WTC11 (cell line): ENCODE measurements at regions not wholly inside any gene's neighbourhood (a gene's known extent, or its start where the extent isn't known, plus 50 kb on each side); places are given as distances from the start of the nearest gene placed in this dataset.

ENCODE experiments used
- ATAC-seq: fragments of 200-7000 bp; cut with Tn5 transposase; 2 replicates; pipeline ENCODE4 v1.10.0; 2021; ENCODE audit warnings: mild to moderate bottlenecking, moderate library complexity
- CTCF ChIA-PET: fragments of 300-600 bp; sonication (Branson Sonifier 250); formaldehyde crosslinking; loops from one replicate; lab custom pipeline; 2021; ENCODE audit warnings: antibody characterized with exemption; lab: Charles Lee
- POLR2A ChIA-PET: fragments of 350-600 bp; sonication (Branson Sonifier 250); formaldehyde crosslinking; loops from one replicate; lab custom pipeline; 2021; ENCODE audit warnings: antibody characterized with exemption; lab: Charles Lee
- DNase-seq: peaks from one replicate; pipeline ENCODE4 v3.0.0; 2021; ENCODE audit warnings: low spot score
- H3K27ac Mint-ChIP-seq: 2 replicates; pipeline ENCODE4 v1.8.0; 2021; ENCODE audit warnings: mixed read lengths
- H3K27me3 Mint-ChIP-seq: 2 replicates; pipeline ENCODE4 v1.8.0; 2021; ENCODE audit warnings: low read depth, mild to moderate bottlenecking, moderate library complexity, mixed read lengths
- H3K36me3 Mint-ChIP-seq: 2 replicates; pipeline ENCODE4 v1.8.0; 2021; ENCODE audit warnings: mixed read lengths
- H3K4me1 Mint-ChIP-seq: 2 replicates; pipeline ENCODE4 v1.8.0; 2022; ENCODE audit warnings: mixed read lengths
- H3K4me3 Mint-ChIP-seq: 2 replicates; pipeline ENCODE4 v1.8.0; 2021; ENCODE audit warnings: mild to moderate bottlenecking, moderate library complexity, mixed read lengths
- H3K9me3 Mint-ChIP-seq: 2 replicates; pipeline ENCODE4 v1.8.0; 2021; ENCODE audit warnings: mixed read lengths
- ATF3 ChIP-seq: sonication (generic); formaldehyde crosslinking; conservative IDR thresholded peaks from 2 replicates; pipeline ENCODE4 v1.8.1; 2022; ENCODE audit warnings: mild to moderate bottlenecking, missing genetic modification reagents
- E2F1 ChIP-seq: sonication (generic); formaldehyde crosslinking; IDR thresholded peaks from 2 replicates; pipeline ENCODE4 v1.8.0; 2022; ENCODE audit warnings: mild to moderate bottlenecking, missing genetic modification reagents
- ELF4 ChIP-seq: sonication (generic); formaldehyde crosslinking; IDR thresholded peaks from 2 replicates; pipeline ENCODE4 v1.8.1; 2022; ENCODE audit warnings: low read depth, mild to moderate bottlenecking, moderate library complexity, missing genetic modification reagents
- GABPB1 ChIP-seq: sonication (generic); formaldehyde crosslinking; IDR thresholded peaks from 2 replicates; pipeline ENCODE4 v1.8.1; 2023; ENCODE audit warnings: mild to moderate bottlenecking, missing genetic modification reagents
- GTF2I ChIP-seq: fragments of 250-450 bp; sonication (Bioruptor Pico); conservative IDR thresholded peaks from 2 replicates; pipeline ENCODE4 v1.4.0; 2021; ENCODE audit warnings: mild to moderate bottlenecking
- HMGA2 ChIP-seq: fragments of 250-450 bp; sonication (Bioruptor Pico); IDR thresholded peaks from 2 replicates; pipeline ENCODE4 v1.4.0; 2021; ENCODE audit warnings: mild to moderate bottlenecking, moderate library complexity
- JUN ChIP-seq: sonication (generic); formaldehyde crosslinking; IDR thresholded peaks from 2 replicates; pipeline ENCODE4 v1.8.0; 2023; ENCODE audit warnings: mild to moderate bottlenecking, missing genetic modification reagents
- MYBL2 ChIP-seq: sonication (generic); formaldehyde crosslinking; IDR thresholded peaks from 2 replicates; pipeline ENCODE4 v1.8.1; 2023; ENCODE audit warnings: mild to moderate bottlenecking, moderate library complexity, missing genetic modification reagents
- NFATC4 ChIP-seq: fragments of 250-450 bp; sonication (Bioruptor Pico); IDR thresholded peaks from 2 replicates; pipeline ENCODE4 v1.9.0; 2021; ENCODE audit warnings: mild to moderate bottlenecking
- OVOL2 ChIP-seq: fragments of 250-450 bp; sonication (Bioruptor Pico); IDR thresholded peaks from 2 replicates; pipeline ENCODE4 v1.9.0; 2021; ENCODE audit warnings: mild to moderate bottlenecking, borderline replicate concordance
- PRRX2 ChIP-seq: fragments of 250-450 bp; sonication (Bioruptor Pico); IDR thresholded peaks from 2 replicates; pipeline ENCODE4 v1.8.0; 2021; ENCODE audit warnings: mild to moderate bottlenecking
- SMAD3 ChIP-seq: sonication (generic); formaldehyde crosslinking; IDR thresholded peaks from 2 replicates; pipeline ENCODE4 v1.8.0; 2022; ENCODE audit warnings: missing genetic modification reagents, mild to moderate bottlenecking, borderline replicate concordance
- SP1 ChIP-seq: sonication (generic); formaldehyde crosslinking; conservative IDR thresholded peaks from 2 replicates; pipeline ENCODE4 v1.8.1; 2022; ENCODE audit warnings: missing genetic modification reagents
- TCF7 ChIP-seq: sonication (generic); formaldehyde crosslinking; IDR thresholded peaks from 2 replicates; pipeline ENCODE4 v1.8.0; 2022; ENCODE audit warnings: mild to moderate bottlenecking, low read depth, missing genetic modification reagents, moderate library complexity
- TP53 ChIP-seq: sonication (generic); formaldehyde crosslinking; IDR thresholded peaks from 2 replicates; pipeline ENCODE4 v1.8.1; 2023; ENCODE audit warnings: mild to moderate bottlenecking, missing genetic modification reagents
- ZNF121 ChIP-seq: sonication (generic); formaldehyde crosslinking; IDR thresholded peaks from 2 replicates; pipeline ENCODE4 v1.8.0; 2023; ENCODE audit warnings: missing genetic modification reagents
- ZNF138 ChIP-seq: sonication (generic); formaldehyde crosslinking; conservative IDR thresholded peaks from 2 replicates; pipeline ENCODE4 v1.8.1; 2022; ENCODE audit warnings: mild to moderate bottlenecking, moderate library complexity, missing genetic modification reagents
- ZNF219 ChIP-seq: sonication (generic); formaldehyde crosslinking; IDR thresholded peaks from 2 replicates; pipeline ENCODE4 v1.8.0; 2023; ENCODE audit warnings: missing genetic modification reagents, mild to moderate bottlenecking, borderline replicate concordance
- ZNF263 ChIP-seq: sonication (generic); formaldehyde crosslinking; IDR thresholded peaks from 2 replicates; pipeline ENCODE4 v1.8.1; 2022; ENCODE audit warnings: low read depth, mild to moderate bottlenecking, moderate library complexity, missing genetic modification reagents
- TF ChIP-seq, protein P1 (sequence below): fragments of 250-450 bp; sonication (Bioruptor Pico); IDR thresholded peaks from 2 replicates; pipeline ENCODE4 v1.8.0; 2021; ENCODE audit warnings: mild to moderate bottlenecking
- TF ChIP-seq, protein P2 (sequence below): sonication (generic); formaldehyde crosslinking; IDR thresholded peaks from 2 replicates; pipeline ENCODE4 v1.8.1; 2023; ENCODE audit warnings: mild to moderate bottlenecking, missing genetic modification reagents, borderline replicate concordance
- TF ChIP-seq, protein P3 (sequence below): sonication (generic); formaldehyde crosslinking; IDR thresholded peaks from 2 replicates; pipeline ENCODE4 v1.8.1; 2022; ENCODE audit warnings: mild to moderate bottlenecking, missing genetic modification reagents, moderate library complexity, borderline replicate concordance
- TF ChIP-seq, protein P4 (sequence below): sonication (generic); formaldehyde crosslinking; IDR thresholded peaks from 2 replicates; pipeline ENCODE4 v1.8.0; 2022; ENCODE audit warnings: missing genetic modification reagents
- TF ChIP-seq, protein P5 (sequence below): sonication (generic); formaldehyde crosslinking; IDR thresholded peaks from 2 replicates; pipeline ENCODE4 v1.8.0; 2022; ENCODE audit warnings: mild to moderate bottlenecking, missing genetic modification reagents

DNA sequence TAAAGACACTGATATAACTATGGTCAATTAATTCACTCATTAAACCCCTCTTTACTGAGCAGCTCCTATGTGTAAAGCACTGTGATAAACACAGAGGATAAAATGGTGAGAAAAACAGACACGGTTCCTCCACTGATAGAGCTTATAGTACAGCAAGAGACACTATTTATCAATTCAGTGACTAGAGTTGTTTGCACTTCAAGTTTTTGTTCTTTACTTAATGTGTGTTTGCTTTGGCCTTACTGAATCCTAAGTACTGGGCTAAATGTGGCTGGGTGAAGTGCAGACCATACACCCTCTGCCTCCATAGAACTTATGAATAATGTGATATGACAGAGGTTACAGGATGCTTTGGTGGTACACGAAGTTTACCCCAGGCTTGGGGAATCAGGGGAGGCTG, 80.1 kb upstream of the ITGA1 start:
- no peak overlapping the region for H3K27ac Mint-ChIP-seq
- TF ChIP-seq SP1 (CRISPR knock-in tag) (no peak), PRRX2 (no peak), ZNF219 (CRISPR knock-in tag) (no peak), ZNF263 (CRISPR knock-in tag) (no peak), TP53 (CRISPR knock-in tag) (no peak), ZNF138 (CRISPR knock-in tag) (no peak), HMGA2 (no peak), JUN (no peak), SMAD3 (CRISPR knock-in tag) (no peak), GABPB1 (no peak), NFATC4 (CRISPR knock-in tag) (no peak), ELF4 (CRISPR knock-in tag) (no peak), OVOL2 (CRISPR knock-in tag) (no peak)
- TF ChIP-seq, protein P1, sequence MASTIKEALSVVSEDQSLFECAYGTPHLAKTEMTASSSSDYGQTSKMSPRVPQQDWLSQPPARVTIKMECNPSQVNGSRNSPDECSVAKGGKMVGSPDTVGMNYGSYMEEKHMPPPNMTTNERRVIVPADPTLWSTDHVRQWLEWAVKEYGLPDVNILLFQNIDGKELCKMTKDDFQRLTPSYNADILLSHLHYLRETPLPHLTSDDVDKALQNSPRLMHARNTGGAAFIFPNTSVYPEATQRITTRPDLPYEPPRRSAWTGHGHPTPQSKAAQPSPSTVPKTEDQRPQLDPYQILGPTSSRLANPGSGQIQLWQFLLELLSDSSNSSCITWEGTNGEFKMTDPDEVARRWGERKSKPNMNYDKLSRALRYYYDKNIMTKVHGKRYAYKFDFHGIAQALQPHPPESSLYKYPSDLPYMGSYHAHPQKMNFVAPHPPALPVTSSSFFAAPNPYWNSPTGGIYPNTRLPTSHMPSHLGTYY (CRISPR knock-in tag) = no peak
- TF ChIP-seq, protein P2, sequence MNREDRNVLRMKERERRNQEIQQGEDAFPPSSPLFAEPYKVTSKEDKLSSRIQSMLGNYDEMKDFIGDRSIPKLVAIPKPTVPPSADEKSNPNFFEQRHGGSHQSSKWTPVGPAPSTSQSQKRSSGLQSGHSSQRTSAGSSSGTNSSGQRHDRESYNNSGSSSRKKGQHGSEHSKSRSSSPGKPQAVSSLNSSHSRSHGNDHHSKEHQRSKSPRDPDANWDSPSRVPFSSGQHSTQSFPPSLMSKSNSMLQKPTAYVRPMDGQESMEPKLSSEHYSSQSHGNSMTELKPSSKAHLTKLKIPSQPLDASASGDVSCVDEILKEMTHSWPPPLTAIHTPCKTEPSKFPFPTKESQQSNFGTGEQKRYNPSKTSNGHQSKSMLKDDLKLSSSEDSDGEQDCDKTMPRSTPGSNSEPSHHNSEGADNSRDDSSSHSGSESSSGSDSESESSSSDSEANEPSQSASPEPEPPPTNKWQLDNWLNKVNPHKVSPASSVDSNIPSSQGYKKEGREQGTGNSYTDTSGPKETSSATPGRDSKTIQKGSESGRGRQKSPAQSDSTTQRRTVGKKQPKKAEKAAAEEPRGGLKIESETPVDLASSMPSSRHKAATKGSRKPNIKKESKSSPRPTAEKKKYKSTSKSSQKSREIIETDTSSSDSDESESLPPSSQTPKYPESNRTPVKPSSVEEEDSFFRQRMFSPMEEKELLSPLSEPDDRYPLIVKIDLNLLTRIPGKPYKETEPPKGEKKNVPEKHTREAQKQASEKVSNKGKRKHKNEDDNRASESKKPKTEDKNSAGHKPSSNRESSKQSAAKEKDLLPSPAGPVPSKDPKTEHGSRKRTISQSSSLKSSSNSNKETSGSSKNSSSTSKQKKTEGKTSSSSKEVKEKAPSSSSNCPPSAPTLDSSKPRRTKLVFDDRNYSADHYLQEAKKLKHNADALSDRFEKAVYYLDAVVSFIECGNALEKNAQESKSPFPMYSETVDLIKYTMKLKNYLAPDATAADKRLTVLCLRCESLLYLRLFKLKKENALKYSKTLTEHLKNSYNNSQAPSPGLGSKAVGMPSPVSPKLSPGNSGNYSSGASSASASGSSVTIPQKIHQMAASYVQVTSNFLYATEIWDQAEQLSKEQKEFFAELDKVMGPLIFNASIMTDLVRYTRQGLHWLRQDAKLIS = no peak
- TF ChIP-seq, protein P3, sequence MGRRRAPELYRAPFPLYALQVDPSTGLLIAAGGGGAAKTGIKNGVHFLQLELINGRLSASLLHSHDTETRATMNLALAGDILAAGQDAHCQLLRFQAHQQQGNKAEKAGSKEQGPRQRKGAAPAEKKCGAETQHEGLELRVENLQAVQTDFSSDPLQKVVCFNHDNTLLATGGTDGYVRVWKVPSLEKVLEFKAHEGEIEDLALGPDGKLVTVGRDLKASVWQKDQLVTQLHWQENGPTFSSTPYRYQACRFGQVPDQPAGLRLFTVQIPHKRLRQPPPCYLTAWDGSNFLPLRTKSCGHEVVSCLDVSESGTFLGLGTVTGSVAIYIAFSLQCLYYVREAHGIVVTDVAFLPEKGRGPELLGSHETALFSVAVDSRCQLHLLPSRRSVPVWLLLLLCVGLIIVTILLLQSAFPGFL (CRISPR knock-in tag) = no peak
- TF ChIP-seq, protein P4, sequence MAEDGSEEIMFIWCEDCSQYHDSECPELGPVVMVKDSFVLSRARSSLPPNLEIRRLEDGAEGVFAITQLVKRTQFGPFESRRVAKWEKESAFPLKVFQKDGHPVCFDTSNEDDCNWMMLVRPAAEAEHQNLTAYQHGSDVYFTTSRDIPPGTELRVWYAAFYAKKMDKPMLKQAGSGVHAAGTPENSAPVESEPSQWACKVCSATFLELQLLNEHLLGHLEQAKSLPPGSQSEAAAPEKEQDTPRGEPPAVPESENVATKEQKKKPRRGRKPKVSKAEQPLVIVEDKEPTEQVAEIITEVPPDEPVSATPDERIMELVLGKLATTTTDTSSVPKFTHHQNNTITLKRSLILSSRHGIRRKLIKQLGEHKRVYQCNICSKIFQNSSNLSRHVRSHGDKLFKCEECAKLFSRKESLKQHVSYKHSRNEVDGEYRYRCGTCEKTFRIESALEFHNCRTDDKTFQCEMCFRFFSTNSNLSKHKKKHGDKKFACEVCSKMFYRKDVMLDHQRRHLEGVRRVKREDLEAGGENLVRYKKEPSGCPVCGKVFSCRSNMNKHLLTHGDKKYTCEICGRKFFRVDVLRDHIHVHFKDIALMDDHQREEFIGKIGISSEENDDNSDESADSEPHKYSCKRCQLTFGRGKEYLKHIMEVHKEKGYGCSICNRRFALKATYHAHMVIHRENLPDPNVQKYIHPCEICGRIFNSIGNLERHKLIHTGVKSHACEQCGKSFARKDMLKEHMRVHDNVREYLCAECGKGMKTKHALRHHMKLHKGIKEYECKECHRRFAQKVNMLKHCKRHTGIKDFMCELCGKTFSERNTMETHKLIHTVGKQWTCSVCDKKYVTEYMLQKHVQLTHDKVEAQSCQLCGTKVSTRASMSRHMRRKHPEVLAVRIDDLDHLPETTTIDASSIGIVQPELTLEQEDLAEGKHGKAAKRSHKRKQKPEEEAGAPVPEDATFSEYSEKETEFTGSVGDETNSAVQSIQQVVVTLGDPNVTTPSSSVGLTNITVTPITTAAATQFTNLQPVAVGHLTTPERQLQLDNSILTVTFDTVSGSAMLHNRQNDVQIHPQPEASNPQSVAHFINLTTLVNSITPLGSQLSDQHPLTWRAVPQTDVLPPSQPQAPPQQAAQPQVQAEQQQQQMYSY = no peak
- TF ChIP-seq, all 79 proteins: peak for 0
- H3K4me1 Mint-ChIP-seq = peaks cover 11% of the 10 kb centered on the region
- ChIA-PET POLR2A (no interaction called here), CTCF (interaction anchor here (0.9 kb wide), 1 partner anchor 15 kb away, joined by 3 read pairs; no protein-coding TSS in a partner anchor)
- DNase-seq (no peak), ATAC-seq (no peak)
- H3K9me3 Mint-ChIP-seq = no peaks in the 10 kb centered on the region
- H3K4me3 Mint-ChIP-seq = no peak overlapping the region
- H3K27me3 Mint-ChIP-seq = no peaks in the 10 kb centered on the region
- H3K36me3 Mint-ChIP-seq = no peaks in the 10 kb centered on the region

- CTCF ChIA-PET = no interaction called here
- DNase-seq (no peak), ATAC-seq (no peak)
- Mint-ChIP-seq H3K9me3 (no peaks in the 10 kb centered on the region), H3K4me3 (no peak overlapping the region), H3K4me1 (peaks cover 11% of the 10 kb centered on the region), H3K36me3 (no peaks in the 10 kb centered on the region), H3K27ac (no peak overlapping the region), H3K27me3 (no peaks in the 10 kb centered on the region)
- POLR2A ChIA-PET = no interaction called here
- TF ChIP-seq ZNF263 (CRISPR knock-in tag) (no peak), SP1 (CRISPR knock-in tag) (no peak), TCF7 (no peak), ZNF121 (CRISPR knock-in tag) (no peak), MYBL2 (CRISPR knock-in tag) (no peak), ATF3 (no peak), E2F1 (CRISPR knock-in tag) (no peak), GTF2I (CRISPR knock-in tag) (no peak)
- TF ChIP-seq, protein P5, sequence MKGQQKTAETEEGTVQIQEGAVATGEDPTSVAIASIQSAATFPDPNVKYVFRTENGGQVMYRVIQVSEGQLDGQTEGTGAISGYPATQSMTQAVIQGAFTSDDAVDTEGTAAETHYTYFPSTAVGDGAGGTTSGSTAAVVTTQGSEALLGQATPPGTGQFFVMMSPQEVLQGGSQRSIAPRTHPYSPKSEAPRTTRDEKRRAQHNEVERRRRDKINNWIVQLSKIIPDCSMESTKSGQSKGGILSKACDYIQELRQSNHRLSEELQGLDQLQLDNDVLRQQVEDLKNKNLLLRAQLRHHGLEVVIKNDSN (CRISPR knock-in tag) = no peak
Observed at GRCh38 chr5:52708463-52708862, 79.3 kb upstream of the ITGA1 start.
